ENCODE measurements at regions not wholly inside any gene's neighbourhood (a gene's known extent, or its start where the extent isn't known, plus 50 kb on each side); places are given as distances from the start of the nearest gene placed in this dataset.

- TF ChIP-seq CTCF (optimal IDR thresholded peaks at IDR 0.05 in 1 of 3, IDR thresholded peaks at IDR 0.05 in 1 of 3, conservative IDR thresholded peaks at IDR 0.05 in 1 of 3; ENCODE audit: extremely low read depth in 1 of 3, insufficient read depth in 2 of 3, low read length in 3 of 3) (no peak), EZH2 (IDR thresholded peaks at IDR 0.05; ENCODE audit: low read length) (no peak)
- H2AFZ ChIP-seq (ENCODE audit: control insufficient read depth, low read length): no peak overlapping the region
- H3K27ac ChIP-seq (ENCODE audit: control insufficient read depth, insufficient read depth, low read length): no peak overlapping the region
- no peak overlapping the region for H3K4me3 ChIP-seq (ENCODE audit: control insufficient read depth in 2 of 3, extremely low read depth in 1 of 3, insufficient read depth in 2 of 3, low read depth in 1 of 3, low read length in 3 of 3)
- no peak overlapping the region for H3K9ac ChIP-seq (ENCODE audit: control insufficient read depth, extremely low read depth, insufficient read depth, low read length)
- dilution Hi-C loops (cut with MboI; ENCODE audit: extremely low pct_ligation_motif_present, low sequenced_read_pairs): no loop called here
- no peaks in the 10 kb centered on the region for H3K36me3 ChIP-seq (ENCODE audit: control insufficient read depth in 2 of 2, extremely low read depth in 1 of 2, insufficient read depth in 2 of 2, low read length in 2 of 2)
- H3K4me2 ChIP-seq (ENCODE audit: control insufficient read depth, extremely low read depth, insufficient read depth, low read depth, low read length): no peak overlapping the region
- H3K9me3 ChIP-seq (ENCODE audit: control insufficient read depth, low read depth, low read length): no peaks in the 10 kb centered on the region
- peaks cover 30% of the 10 kb centered on the region for H3K4me1 ChIP-seq (ENCODE audit: control insufficient read depth, extremely low read depth, insufficient read depth, low read length)
- H3K79me2 ChIP-seq (ENCODE audit: control insufficient read depth, insufficient read depth, low read length): peaks cover 5% of the 10 kb centered on the region
- FAIRE-seq (no peak), DNase-seq (ENCODE audit: low read depth, low spot score) (no peak)
- H4K20me1 ChIP-seq (ENCODE audit: control insufficient read depth, extremely low read depth, insufficient read depth, low read length): no peaks in the 10 kb centered on the region
- H3K9me1 ChIP-seq (ENCODE audit: control insufficient read depth, extremely low read depth, insufficient read depth, low read length): no peaks in the 10 kb centered on the region
- H3K27me3 ChIP-seq (ENCODE audit: control insufficient read depth, extremely low read depth, insufficient read depth, low read length): no peaks in the 10 kb centered on the region
Measured at GRCh38 chr9:21692390-21692789, 110.0 kb upstream of the MTAP start.

DNA sequence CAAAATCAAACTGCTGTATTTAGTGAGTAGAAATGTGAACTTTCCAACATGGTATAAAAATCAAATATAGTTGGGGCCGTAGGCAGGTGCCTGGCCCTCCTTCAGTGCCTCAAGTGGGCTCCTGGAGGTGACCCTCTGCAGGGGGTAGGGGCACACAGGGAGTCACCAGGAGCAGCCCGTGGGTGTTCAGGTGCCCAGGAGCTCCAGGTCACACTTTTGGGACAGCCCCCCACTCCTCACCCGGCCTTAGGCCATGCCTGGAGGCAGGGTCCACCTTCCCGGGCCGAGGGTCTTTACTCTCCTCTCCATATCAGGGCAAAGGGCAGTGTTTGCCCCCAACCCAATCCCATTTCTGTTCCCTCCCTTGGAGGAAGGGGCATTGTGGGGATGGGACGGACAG lies 108.0 kb upstream of the MTAP start:
- no peak for DNase-seq (ENCODE audit: low read depth, low spot score)
- H3K27me3 ChIP-seq (ENCODE audit: control insufficient read depth, extremely low read depth, insufficient read depth, low read length): no peaks in the 10 kb centered on the region
- no peak overlapping the region for H3K27ac ChIP-seq (ENCODE audit: control insufficient read depth, insufficient read depth, low read length)
- H3K79me2 ChIP-seq (ENCODE audit: control insufficient read depth, insufficient read depth, low read length): no peaks in the 10 kb centered on the region
- no peaks in the 10 kb centered on the region for H3K36me3 ChIP-seq (ENCODE audit: control insufficient read depth in 2 of 2, extremely low read depth in 1 of 2, insufficient read depth in 2 of 2, low read length in 2 of 2)
- H3K4me3 ChIP-seq (ENCODE audit: control insufficient read depth in 2 of 3, extremely low read depth in 1 of 3, insufficient read depth in 2 of 3, low read depth in 1 of 3, low read length in 3 of 3): no peak overlapping the region
- H3K4me2 ChIP-seq (ENCODE audit: control insufficient read depth, extremely low read depth, insufficient read depth, low read depth, low read length): no peak overlapping the region
- no peak overlapping the region for H3K9ac ChIP-seq (ENCODE audit: control insufficient read depth, extremely low read depth, insufficient read depth, low read length)
- TF ChIP-seq EZH2 (IDR thresholded peaks at IDR 0.05; ENCODE audit: low read length): no peak
- TF ChIP-seq CTCF (optimal IDR thresholded peaks at IDR 0.05 in 1 of 3, IDR thresholded peaks at IDR 0.05 in 1 of 3, conservative IDR thresholded peaks at IDR 0.05 in 1 of 3; ENCODE audit: extremely low read depth in 1 of 3, insufficient read depth in 2 of 3, low read length in 3 of 3): no peak
- H3K4me1 ChIP-seq (ENCODE audit: control insufficient read depth, extremely low read depth, insufficient read depth, low read length): peaks cover 12% of the 10 kb centered on the region
- FAIRE-seq: no peak
- no peaks in the 10 kb centered on the region for H3K9me1 ChIP-seq (ENCODE audit: control insufficient read depth, extremely low read depth, insufficient read depth, low read length)
- no peak overlapping the region for H2AFZ ChIP-seq (ENCODE audit: control insufficient read depth, low read length)
- H3K9me3 ChIP-seq (ENCODE audit: control insufficient read depth, low read depth, low read length): no peaks in the 10 kb centered on the region
- dilution Hi-C loops (cut with MboI; ENCODE audit: extremely low pct_ligation_motif_present, low sequenced_read_pairs): no loop called here
- H4K20me1 ChIP-seq (ENCODE audit: control insufficient read depth, extremely low read depth, insufficient read depth, low read length): no peaks in the 10 kb centered on the region
